GM19438 (cell line): ENCODE measurements at regions not wholly inside any gene's neighbourhood (a gene's known extent, or its start where the extent isn't known, plus 50 kb on each side); places are given as distances from the start of the nearest gene placed in this dataset.

Experiments
- ATAC-seq: cut with Tn5 transposase; IDR thresholded peaks from one replicate; pipeline ENCODE4 v1.9.1; 2021; ENCODE audit warnings: low read depth; ENCODE audit not compliant: unreplicated experiment

DNA sequence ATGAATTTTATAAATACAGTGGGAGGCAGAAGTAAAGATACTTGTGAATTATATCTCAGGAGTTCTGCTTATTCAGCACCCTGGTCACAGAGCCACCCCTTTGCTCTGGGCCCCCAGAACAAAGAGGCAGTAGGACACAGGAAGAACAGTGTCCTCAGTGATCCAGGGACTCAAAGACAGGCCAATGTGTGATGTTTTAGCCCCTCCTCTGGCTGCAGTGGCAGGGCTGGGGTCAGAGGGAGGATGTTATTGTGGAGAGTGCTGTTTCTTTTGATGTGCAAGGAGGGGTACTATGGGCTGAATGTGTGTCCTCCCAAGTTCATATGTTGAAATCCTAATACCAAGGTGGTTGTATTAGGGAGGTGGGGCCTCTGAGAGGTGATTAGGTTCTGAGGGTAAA is 74.1 kb upstream of the MAP3K7 start:
- no peak for ATAC-seq

GRCh38 chr6:90658497-90658896 is 71.6 kb upstream of the MAP3K7 start:
- ATAC-seq = no peak

- ATAC-seq = no peak
Observed at GRCh38 chr6:90656325-90656724, 69.5 kb upstream of the MAP3K7 start.

- ATAC-seq = no peak
Observed at GRCh38 chr6:90654806-90655205, 67.9 kb upstream of the MAP3K7 start.

DNA sequence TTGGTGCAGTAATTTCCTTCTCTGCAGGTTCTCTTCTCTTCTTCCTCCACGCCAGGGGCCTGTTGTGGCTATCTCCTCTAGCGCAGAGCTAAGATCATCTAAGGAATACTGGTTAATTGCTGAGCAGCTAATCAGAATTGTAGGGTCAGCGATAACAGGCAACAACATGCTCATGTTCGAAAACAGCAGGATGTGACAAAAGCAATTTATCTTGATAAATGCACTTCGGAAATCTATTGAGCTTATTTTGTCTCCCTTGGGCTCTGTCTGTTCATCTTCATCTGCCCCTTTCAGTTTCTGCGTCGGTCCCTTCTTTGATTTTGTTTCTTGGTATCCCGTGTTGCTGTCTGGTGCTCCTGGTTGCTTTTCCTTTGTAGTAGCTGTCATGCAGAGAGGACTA is 67.3 kb upstream of the MAP3K7 start:
- ATAC-seq = no peak

GRCh38 chr6:90653750-90654149 is 66.9 kb upstream of the MAP3K7 start:
- no peak for ATAC-seq

DNA sequence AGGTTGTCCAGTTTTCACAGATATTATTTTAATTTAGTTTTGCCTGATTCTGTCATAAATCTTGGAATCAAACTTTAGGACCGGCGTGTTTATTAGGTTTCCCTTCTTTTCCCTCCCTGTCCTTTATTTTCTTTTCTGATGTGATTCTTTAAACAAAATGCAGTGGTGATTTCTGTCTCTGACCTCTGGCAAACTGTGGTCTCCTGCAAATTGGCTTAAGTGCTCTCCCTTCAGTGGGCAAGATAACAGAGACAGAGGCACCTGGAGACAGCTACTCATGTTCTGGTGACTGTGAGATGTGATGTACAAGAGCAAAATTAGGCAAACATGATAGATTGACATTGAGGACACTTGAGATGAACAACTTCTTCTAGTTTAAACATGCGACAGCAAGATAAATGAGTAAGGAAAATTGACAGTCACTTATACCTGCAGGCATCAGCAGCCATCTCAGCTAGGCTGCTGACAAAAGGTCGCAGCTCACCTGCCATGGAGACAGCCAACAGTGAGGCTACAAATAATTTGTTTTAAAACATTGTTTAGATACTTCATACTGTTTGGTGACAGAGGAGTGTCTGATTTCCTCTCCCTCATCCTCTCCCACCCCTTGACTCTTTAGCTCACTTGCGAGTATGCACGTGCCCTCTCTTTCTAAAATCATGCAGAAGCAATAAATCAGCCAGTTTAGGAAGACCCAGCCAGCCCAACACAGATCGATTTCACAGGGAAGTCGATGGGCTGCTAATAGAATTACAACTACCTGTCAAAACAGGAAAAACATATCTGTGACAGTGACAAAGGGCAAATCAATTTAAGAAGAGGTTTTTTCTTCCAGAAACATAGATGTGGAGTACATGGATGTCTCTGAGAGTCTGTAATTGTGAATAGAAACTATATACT is 63.4 kb upstream of the MAP3K7 start:
- no peak for ATAC-seq

DNA sequence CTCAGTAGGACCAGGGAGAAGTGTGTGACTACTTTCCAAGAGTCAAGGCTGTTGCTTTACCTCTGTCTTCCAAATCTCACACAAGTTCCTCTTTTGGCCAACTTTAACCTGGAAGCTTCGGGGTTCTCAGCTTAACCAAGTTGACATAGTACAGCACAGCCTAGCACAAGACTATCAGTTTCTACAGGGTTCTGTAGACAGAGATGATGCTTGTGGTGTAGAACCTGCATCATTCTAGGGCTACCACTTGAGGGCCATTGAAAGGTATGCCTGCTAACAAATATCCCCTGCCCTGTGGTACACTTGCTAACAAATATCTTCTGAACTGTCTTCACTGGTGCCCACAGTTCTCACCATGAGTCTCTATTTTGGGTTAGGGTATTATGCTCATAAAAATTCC is 62.0 kb upstream of the MAP3K7 start:
- no peak for ATAC-seq

- no peak for ATAC-seq
Observed at GRCh38 chr6:90646940-90647339, 60.1 kb upstream of the MAP3K7 start.

DNA sequence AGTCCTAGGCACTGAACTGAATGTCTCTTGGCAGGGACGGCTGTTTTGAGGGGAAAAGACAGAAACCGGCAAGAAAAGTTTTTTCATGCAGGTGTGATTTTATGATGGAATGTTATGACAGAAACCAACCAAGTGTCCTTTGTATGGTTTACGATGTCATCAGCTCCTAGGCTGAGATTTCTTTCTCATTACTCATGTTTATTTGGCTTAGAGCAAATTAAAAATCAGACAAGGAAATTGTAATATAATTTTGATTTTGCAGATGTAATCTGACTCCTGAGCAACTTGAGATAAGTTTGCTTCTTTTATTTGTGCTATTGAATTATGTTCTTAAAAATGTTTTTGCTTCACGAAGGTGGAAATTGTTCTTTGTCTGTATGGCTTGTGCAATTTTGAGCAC is 58.8 kb upstream of the MAP3K7 start:
- no peak for ATAC-seq

DNA sequence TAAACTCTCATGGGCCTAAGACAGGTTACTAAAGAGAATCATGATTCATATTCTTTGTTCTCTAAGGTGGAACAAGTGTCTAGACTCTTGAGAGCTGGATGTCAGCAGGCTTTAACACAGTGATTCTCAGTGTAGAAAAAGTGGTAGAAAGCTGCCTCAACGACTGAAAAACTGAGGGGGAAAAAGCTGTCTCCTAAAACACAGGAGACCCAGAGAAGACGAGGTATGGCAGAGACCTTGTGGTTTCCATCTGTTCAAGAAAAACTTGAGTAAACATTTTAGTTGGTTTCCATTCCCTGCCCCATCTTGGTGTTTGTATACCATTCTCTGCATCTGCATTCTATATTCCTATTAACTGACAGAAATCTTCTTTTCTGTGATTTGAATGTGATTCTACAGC is 57.6 kb upstream of the MAP3K7 start:
- no peak for ATAC-seq

- ATAC-seq = no peak
Observed at GRCh38 chr6:90643381-90643780, 56.5 kb upstream of the MAP3K7 start.

DNA sequence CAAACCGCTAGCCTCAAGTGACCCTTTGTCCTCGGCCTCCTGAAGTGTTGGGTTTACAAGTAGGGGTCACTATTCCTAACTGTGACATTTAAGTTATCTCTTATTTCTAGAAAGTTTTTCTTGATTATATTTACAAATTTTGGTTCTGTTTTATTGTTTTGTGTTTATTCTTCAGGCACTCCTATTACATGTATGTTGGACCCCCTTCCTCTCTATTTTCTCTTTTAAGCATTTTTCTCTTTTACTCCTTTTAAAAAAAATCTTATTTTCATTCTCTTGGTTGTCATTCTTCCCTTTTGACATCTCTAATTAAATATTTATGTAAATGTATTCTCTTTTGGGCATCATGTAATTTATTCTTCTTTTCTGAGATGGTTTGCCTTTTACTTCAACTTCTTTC is 50.4 kb upstream of the MAP3K7 start:
- no peak for ATAC-seq
